Ectodermal cell (in vitro differentiated cells): ENCODE measurements at regions not wholly inside any gene's neighbourhood (a gene's known extent, or its start where the extent isn't known, plus 50 kb on each side); places are given as distances from the start of the nearest gene placed in this dataset.

Experiments used
- H3K27ac ChIP-seq: 2 replicates; pipeline ENCODE4 v1.7.0; 2013; ENCODE audit warnings: mild to moderate bottlenecking, low read depth, low read length; ENCODE audit not compliant: insufficient read depth, poor library complexity, severe bottlenecking
- H3K27me3 ChIP-seq: 2 replicates; pipeline ENCODE4 v1.7.0; 2013; ENCODE audit warnings: mild to moderate bottlenecking, low read length; ENCODE audit not compliant: insufficient read depth, control insufficient read depth, poor library complexity, severe bottlenecking
- H3K36me3 ChIP-seq: one replicate; pipeline ENCODE4 v1.7.0; 2013; ENCODE audit warnings: low read length; ENCODE audit not compliant: control insufficient read depth, insufficient read depth
- H3K4me1 ChIP-seq: one replicate; pipeline ENCODE4 v1.7.0; 2013; ENCODE audit warnings: low read length; ENCODE audit not compliant: control insufficient read depth, insufficient read depth
- H3K4me3 ChIP-seq: 2 replicates; pipeline ENCODE4 v1.7.0; 2013; ENCODE audit warnings: low read depth, low read length, control low read depth; ENCODE audit not compliant: insufficient read depth
- H3K9me3 ChIP-seq: 2 replicates; pipeline ENCODE4 v1.7.0; 2013; ENCODE audit warnings: mild to moderate bottlenecking, low read length, moderate library complexity; ENCODE audit not compliant: control insufficient read depth
- WGBS, 2 experiments: methylation state at CpG; one replicate each; pipeline ENCODE4 v1.1.7; 2013; ENCODE audit warnings: missing lambda C conversion rate in 2 of 2; 5-methylcytosine and 5-hydroxymethylcytosine counted together

DNA sequence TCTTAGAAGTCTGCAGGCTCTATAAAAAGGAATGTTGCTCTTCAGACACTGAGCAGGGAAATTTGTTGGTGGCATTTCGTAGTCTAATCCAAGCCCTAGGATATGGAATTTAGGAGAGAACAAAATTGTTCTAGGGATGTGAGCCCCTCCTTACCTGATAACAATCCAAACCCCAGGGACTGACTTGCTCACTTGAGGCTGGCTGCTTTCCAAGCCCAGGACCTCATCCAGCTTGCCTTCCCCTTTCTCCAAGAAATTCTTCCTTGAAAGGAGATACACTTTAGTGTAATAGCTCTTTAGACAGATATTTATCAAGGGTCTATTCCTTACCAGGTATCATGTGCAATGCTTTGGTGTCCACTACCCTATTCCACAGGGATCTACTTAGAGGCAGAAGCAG is 279.8 kb downstream of the C1D start:
- 75 to 86% methylated on average over 1 of the region's 1 CpG for WGBS, 2 experiments
- H3K36me3 ChIP-seq: no peaks in the 10 kb centered on the region
- H3K4me3 ChIP-seq: no peak overlapping the region
- H3K9me3 ChIP-seq: no peaks in the 10 kb centered on the region
- H3K27ac ChIP-seq: no peak overlapping the region
- no peaks in the 10 kb centered on the region for H3K27me3 ChIP-seq
- H3K4me1 ChIP-seq: no peaks in the 10 kb centered on the region

DNA sequence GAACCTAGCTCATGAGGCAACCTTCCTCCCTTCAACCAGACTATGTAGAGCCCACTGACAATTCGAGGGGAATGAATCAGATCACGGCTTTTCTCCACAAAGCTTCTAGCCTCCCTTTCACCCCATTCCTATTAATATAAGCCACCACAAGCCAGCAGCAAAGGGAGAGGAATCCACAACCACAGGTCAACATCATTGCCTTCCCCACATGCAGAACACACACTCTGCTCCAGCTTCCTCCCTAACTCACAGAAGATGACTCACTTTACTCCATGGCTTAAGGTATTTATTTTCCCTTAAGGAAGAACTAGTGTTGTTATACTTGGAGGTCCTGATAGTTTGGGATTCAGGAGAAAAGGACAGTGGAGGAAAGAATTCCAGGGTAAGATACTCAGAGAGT is 272.2 kb downstream of the C1D start:
- Histone ChIP-seq H3K9me3 (no peaks in the 10 kb centered on the region), H3K27me3 (no peaks in the 10 kb centered on the region), H3K4me3 (no peak overlapping the region), H3K27ac (no peak overlapping the region), H3K4me1 (no peaks in the 10 kb centered on the region), H3K36me3 (no peaks in the 10 kb centered on the region)
- 85 to 90% methylated on average over 2 of the region's 2 CpGs for WGBS, 2 experiments

DNA sequence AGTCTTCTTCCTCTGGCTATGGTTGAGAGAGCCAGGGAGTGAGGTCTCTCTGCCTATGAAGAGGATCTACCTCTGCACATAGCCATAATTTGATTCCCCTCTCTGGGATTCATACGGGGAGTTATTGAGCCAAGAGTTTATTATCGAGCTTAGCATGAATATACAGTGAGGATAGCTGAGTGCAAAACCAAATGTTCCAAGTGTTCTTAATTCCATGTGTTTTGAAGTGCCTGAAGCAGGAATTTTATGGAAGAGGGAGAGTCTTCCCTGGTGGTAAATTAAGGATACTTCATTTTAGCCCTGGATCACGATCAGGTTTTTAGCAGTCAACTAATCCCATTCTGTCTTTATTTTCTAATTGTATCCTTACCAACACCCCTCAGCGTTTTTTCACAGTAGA is 270.6 kb downstream of the C1D start:
- no peak overlapping the region for H3K27ac ChIP-seq
- no peaks in the 10 kb centered on the region for H3K27me3 ChIP-seq
- 85 to 100% methylated on average over 2 to 4 of the region's 4 CpGs for WGBS, 2 experiments
- H3K9me3 ChIP-seq: no peaks in the 10 kb centered on the region
- H3K36me3 ChIP-seq: no peaks in the 10 kb centered on the region
- no peaks in the 10 kb centered on the region for H3K4me1 ChIP-seq
- H3K4me3 ChIP-seq: no peak overlapping the region

DNA sequence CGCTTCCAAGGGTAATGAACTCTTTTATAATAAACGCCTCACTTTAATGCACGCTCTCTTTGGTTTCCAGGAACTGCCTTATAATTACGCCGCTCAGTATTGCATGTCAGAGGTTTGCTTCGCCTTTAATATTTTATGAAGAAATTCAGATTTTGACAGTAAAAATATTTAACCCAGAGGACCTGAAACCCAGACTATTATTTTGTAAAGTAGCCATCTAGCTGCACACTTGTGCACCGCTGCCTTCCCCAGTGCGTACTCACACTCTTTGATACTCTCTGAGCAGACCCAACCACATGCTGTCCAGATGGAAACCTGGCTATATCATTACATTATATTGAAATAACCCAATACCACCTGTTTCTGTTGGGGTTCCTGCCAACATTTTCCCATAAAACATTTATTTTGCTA is 270.1 kb downstream of the C1D start:
- no peak overlapping the region for H3K27ac ChIP-seq
- no peak overlapping the region for H3K4me3 ChIP-seq
- no peaks in the 10 kb centered on the region for H3K36me3 ChIP-seq
- H3K27me3 ChIP-seq: no peaks in the 10 kb centered on the region
- H3K4me1 ChIP-seq: no peaks in the 10 kb centered on the region
- WGBS, 2 experiments: 95 to 96% methylated on average over 8 of the region's 8 CpGs
- H3K9me3 ChIP-seq: no peaks in the 10 kb centered on the region

DNA sequence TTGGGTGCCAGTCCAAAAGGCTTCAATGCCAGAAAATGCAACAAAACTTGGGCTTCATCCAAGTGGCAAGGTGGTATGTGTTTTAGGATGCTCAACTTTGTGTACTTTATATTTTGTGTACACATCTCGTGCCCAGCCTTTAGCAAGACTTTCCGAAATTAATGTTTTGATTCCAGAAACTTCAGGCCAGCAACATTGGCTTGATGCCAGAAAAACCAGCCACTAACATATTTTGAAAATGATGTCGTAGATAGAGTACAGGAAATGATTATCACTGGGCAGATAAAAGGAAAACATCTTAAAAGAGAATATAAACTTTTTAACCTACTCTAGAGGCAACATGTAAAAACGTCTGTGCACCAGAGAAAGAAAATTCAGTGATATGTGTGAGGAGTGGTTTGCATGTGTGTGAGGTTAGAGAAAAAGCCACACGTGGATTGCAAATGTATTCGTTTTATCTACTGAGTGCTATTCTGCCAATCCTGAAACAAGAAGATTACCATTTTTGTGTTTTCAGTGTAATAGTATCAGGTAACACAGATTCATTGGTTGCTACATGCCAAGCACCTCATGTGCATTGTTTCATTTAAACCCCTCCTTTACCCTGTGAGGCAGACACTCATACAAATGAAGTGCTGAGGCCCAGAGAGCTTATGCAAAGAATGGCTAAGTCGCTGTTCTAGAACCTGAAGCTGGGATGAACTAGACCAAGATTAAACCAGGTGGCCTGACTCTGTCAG is 264.8 kb downstream of the C1D start:
- Histone ChIP-seq H3K4me1 (no peaks in the 10 kb centered on the region), H3K27ac (no peak overlapping the region), H3K27me3 (no peaks in the 10 kb centered on the region), H3K4me3 (no peak overlapping the region), H3K36me3 (no peaks in the 10 kb centered on the region), H3K9me3 (no peaks in the 10 kb centered on the region)
- WGBS, 2 experiments: 84 to 90% methylated on average over 7 of the region's 7 CpGs

DNA sequence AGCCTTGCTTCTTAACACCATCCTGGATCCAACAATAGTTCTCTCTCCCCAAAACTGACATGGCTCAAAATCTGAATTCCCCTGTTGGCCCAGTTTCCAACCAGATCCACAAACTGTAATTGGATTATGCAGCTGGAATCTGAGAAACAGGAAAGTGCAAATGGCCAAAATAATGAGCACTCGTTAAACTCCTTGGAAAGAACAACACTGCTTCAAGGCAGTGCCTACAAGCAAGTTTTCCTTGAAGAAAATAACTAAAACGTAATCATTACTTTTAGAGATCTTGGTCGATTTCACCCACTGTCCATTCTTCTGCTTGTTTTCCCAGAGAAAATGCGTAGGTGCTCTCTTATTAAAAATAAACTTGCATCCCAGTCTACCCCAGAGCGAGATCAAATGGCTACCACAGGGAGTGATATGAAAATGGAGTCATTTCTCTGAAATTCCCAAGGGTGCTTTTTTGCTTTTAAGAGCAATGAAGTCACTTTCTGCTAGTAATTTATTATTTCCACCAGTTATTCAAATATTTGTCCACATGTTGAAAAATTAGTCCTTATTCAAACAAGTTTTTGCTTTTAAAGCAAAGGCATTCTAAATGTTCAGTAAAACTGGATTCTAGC is 264.2 kb downstream of the C1D start:
- Histone ChIP-seq H3K4me1 (no peaks in the 10 kb centered on the region), H3K27me3 (no peaks in the 10 kb centered on the region), H3K27ac (no peak overlapping the region), H3K9me3 (no peaks in the 10 kb centered on the region), H3K36me3 (no peaks in the 10 kb centered on the region), H3K4me3 (no peak overlapping the region)
- WGBS, 2 experiments: 93 to 94% methylated on average over 5 of the region's 5 CpGs

DNA sequence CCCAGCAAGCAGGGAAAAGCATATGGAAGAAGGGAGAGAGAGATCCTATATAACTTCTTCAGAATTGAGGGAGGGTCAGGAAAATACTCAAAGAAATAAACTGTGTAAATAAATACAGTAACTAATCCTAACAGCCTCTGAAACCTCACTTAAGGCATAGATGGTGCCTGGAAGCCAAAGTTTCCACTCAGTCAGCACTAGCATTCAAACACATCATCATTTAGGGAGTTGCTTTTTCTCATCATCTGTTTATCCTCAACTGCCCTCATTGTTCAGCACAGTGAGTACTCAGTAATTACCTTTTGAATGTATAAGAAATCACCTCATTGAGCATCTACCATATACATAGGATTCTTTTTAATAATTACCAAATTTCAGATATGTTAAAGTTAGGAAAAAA is 262.9 kb downstream of the C1D start:
- Histone ChIP-seq H3K9me3 (no peaks in the 10 kb centered on the region), H3K27ac (no peak overlapping the region), H3K4me3 (no peak overlapping the region), H3K4me1 (no peaks in the 10 kb centered on the region), H3K27me3 (no peaks in the 10 kb centered on the region), H3K36me3 (no peaks in the 10 kb centered on the region)

DNA sequence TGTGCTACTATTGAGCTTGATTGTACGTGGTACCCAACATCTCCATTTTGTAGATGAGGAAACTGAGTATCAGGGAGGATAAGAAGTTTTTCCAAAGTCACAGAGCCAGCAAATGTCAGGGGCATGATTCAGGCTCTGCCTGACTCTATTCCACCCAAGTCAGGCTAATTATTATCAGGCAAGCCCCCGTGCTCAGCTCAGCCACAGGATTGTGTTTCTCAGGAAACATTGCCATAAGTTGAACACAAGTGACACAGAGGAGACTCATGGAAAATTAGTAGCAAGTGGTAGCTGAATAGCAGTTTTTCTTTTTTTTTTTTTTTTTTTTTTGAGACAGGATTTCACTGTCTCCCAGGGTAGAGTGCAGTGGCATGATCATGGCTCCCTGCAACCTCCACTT is 260.5 kb downstream of the C1D start:
- no peak overlapping the region for H3K27ac ChIP-seq
- H3K4me3 ChIP-seq: no peak overlapping the region
- no peaks in the 10 kb centered on the region for H3K27me3 ChIP-seq
- H3K4me1 ChIP-seq: no peaks in the 10 kb centered on the region
- no peaks in the 10 kb centered on the region for H3K36me3 ChIP-seq
- no peaks in the 10 kb centered on the region for H3K9me3 ChIP-seq
- WGBS, 2 experiments: 90 to 93% methylated on average over 2 of the region's 2 CpGs

DNA sequence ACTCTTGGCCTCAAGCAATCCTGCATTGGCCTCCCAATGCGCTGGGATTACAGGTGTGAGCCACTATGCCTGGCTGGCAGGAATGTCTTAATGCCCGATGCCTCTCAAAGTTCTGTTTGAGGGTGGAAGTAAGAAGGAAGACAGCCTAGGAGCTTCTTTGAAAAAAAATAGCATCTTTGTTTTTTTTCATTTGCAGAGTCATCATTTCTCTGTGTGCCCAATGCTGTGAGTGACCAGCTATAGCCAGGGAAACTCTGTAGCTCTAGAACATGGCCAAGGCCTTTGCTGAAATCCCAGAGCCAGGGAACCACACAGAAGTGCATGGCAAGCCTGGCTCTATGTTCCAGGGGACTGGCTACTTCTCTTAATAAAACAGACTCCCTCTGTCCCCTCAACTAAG is 260.0 kb downstream of the C1D start:
- Histone ChIP-seq H3K27me3 (no peaks in the 10 kb centered on the region), H3K4me1 (no peaks in the 10 kb centered on the region), H3K36me3 (no peaks in the 10 kb centered on the region), H3K27ac (no peak overlapping the region), H3K9me3 (no peaks in the 10 kb centered on the region), H3K4me3 (no peak overlapping the region)
- 93 to 94% methylated on average over 2 of the region's 2 CpGs for WGBS, 2 experiments

DNA sequence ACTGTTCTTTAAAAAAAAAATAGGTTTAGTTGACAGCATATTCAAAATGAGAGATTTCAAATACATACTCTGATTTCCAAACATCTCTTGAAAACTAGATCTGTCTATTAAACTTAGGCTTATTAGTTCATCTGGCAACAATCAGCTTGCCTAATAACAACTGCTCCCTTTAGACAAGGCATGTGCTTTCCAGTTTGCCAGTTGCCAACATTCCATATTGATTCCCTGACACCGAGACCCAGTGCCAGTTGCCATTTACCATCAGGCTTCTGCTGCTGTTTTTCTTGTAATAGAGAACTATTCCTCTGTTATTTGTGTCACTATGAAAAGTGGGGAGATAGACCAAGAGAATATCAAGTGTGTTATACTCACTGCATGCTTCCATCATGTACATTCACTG is 256.0 kb downstream of the C1D start:
- no peaks in the 10 kb centered on the region for H3K4me1 ChIP-seq
- H3K27ac ChIP-seq: no peak overlapping the region
- no peak overlapping the region for H3K4me3 ChIP-seq
- H3K36me3 ChIP-seq: no peaks in the 10 kb centered on the region
- H3K27me3 ChIP-seq: no peaks in the 10 kb centered on the region
- 100% methylated on average over 1 of the region's 1 CpG for WGBS, 2 experiments
- H3K9me3 ChIP-seq: no peaks in the 10 kb centered on the region
